ENCODE measurements at regions not wholly inside any gene's neighbourhood (a gene's known extent, or its start where the extent isn't known, plus 50 kb on each side); places are given as distances from the start of the nearest gene placed in this dataset.

GRCh38 chr5:74054641-74055421 lies 428.8 kb downstream of the ARHGEF28 start:
- no peak overlapping the region for H3K4me3 ChIP-seq (ENCODE audit: low read length in 3 of 3)
- H3K9ac ChIP-seq (ENCODE audit: low read length in 3 of 3) = no peak overlapping the region
- H3K9me3 ChIP-seq (ENCODE audit: control insufficient read depth in 2 of 3, insufficient read depth in 1 of 3, low read length in 3 of 3) = no peaks in the 10 kb centered on the region
- no peaks in the 10 kb centered on the region for H3K36me3 ChIP-seq (ENCODE audit: control insufficient read depth in 2 of 3, insufficient read depth in 3 of 3, low read length in 3 of 3)
- no peaks in the 10 kb centered on the region for H3K4me1 ChIP-seq (ENCODE audit: control insufficient read depth in 2 of 3, insufficient read depth in 2 of 3, low read depth in 1 of 3, low read length in 3 of 3)
- intact Hi-C loops (cut with DNase I) = no loop called here
- no peak for DNase-seq
- H3K27me3 ChIP-seq (ENCODE audit: control insufficient read depth, insufficient read depth, low read length) = no peaks in the 10 kb centered on the region
- no peak for FAIRE-seq
- H3K27ac ChIP-seq (ENCODE audit: low read depth in 2 of 2, low read length in 2 of 2) = no peak overlapping the region
- TF ChIP-seq CTCF (IDR thresholded peaks at IDR 0.05; ENCODE audit: borderline replicate concordance, extremely low read depth, insufficient read depth) = no peak

GRCh38 chr5:74054139-74054538 lies 428.1 kb downstream of the ARHGEF28 start:
- intact Hi-C loops (cut with DNase I) = no loop called here
- H3K36me3 ChIP-seq (ENCODE audit: control insufficient read depth in 2 of 3, insufficient read depth in 3 of 3, low read length in 3 of 3) = no peaks in the 10 kb centered on the region

GRCh38 chr5:74052441-74053221 lies 426.6 kb downstream of the ARHGEF28 start:
- H3K36me3 ChIP-seq (ENCODE audit: control insufficient read depth in 2 of 3, insufficient read depth in 3 of 3, low read length in 3 of 3) = no peaks in the 10 kb centered on the region
- FAIRE-seq = no peak
- H3K4me1 ChIP-seq (ENCODE audit: control insufficient read depth in 2 of 3, insufficient read depth in 2 of 3, low read depth in 1 of 3, low read length in 3 of 3) = no peaks in the 10 kb centered on the region
- TF ChIP-seq CTCF (IDR thresholded peaks at IDR 0.05; ENCODE audit: borderline replicate concordance, extremely low read depth, insufficient read depth) = no peak
- H3K27me3 ChIP-seq (ENCODE audit: control insufficient read depth, insufficient read depth, low read length) = no peaks in the 10 kb centered on the region
- H3K4me3 ChIP-seq (ENCODE audit: low read length in 3 of 3) = no peak overlapping the region
- intact Hi-C loops (cut with DNase I) = no loop called here
- H3K27ac ChIP-seq (ENCODE audit: low read depth in 2 of 2, low read length in 2 of 2) = no peak overlapping the region
- no peak for DNase-seq
- no peak overlapping the region for H3K9ac ChIP-seq (ENCODE audit: low read length in 3 of 3)
- H3K9me3 ChIP-seq (ENCODE audit: control insufficient read depth in 2 of 3, insufficient read depth in 1 of 3, low read length in 3 of 3) = no peaks in the 10 kb centered on the region

More at GRCh38 chr5:74054139-74054538, 428.1 kb downstream of the ARHGEF28 start:
- Histone ChIP-seq H3K27me3 (ENCODE audit: control insufficient read depth, insufficient read depth, low read length) (no peaks in the 10 kb centered on the region), H3K9ac (ENCODE audit: low read length in 3 of 3) (no peak overlapping the region), H3K4me1 (ENCODE audit: control insufficient read depth in 2 of 3, insufficient read depth in 2 of 3, low read depth in 1 of 3, low read length in 3 of 3) (no peaks in the 10 kb centered on the region), H3K27ac (ENCODE audit: low read depth in 2 of 2, low read length in 2 of 2) (no peak overlapping the region), H3K9me3 (ENCODE audit: control insufficient read depth in 2 of 3, insufficient read depth in 1 of 3, low read length in 3 of 3) (no peaks in the 10 kb centered on the region), H3K4me3 (ENCODE audit: low read length in 3 of 3) (no peak overlapping the region)
- TF ChIP-seq CTCF (IDR thresholded peaks at IDR 0.05; ENCODE audit: borderline replicate concordance, extremely low read depth, insufficient read depth) = no peak
- no peak for FAIRE-seq
- DNase-seq = no peak

Data from kidney (tissue), 13 donors.